Keratinocyte (primary cell): ENCODE measurements at regions not wholly inside any gene's neighbourhood (a gene's known extent, or its start where the extent isn't known, plus 50 kb on each side); places are given as distances from the start of the nearest gene placed in this dataset.

Source experiments
- CTCF ChIP-seq, 3 experiments: IDR thresholded peaks in 1 of 3; conservative IDR thresholded peaks in 1 of 3; optimal IDR thresholded peaks in 1 of 3; 2 replicates in 2 of 3; 3 replicates in 1 of 3; pipeline versions ENCODE3 to v1.5.1; 2011; ENCODE audit warnings: low read length in 3 of 3, mild to moderate bottlenecking in 3 of 3, moderate library complexity in 2 of 3, control low read depth in 1 of 3, inconsistent platforms in 1 of 3; ENCODE audit not compliant: insufficient read depth in 2 of 3; ENCODE audit errors: extremely low read depth in 1 of 3
- EZH2 ChIP-seq: IDR thresholded peaks from one replicate; pipeline ENCODE4 v1.6.1; 2012; ENCODE audit warnings: inconsistent platforms, mild to moderate bottlenecking, low read length, moderate library complexity

GRCh38 chr10:34895977-34896376 lies 80.9 kb upstream of the PARD3 start:
- TF ChIP-seq CTCF (optimal IDR thresholded peaks at IDR 0.05 in 1 of 3, IDR thresholded peaks at IDR 0.05 in 1 of 3, conservative IDR thresholded peaks at IDR 0.05 in 1 of 3; ENCODE audit: extremely low read depth in 1 of 3, insufficient read depth in 2 of 3, low read length in 3 of 3) (no peak), EZH2 (no peak)
